GM12878 (cell line): ENCODE measurements at regions not wholly inside any gene's neighbourhood (a gene's known extent, or its start where the extent isn't known, plus 50 kb on each side); places are given as distances from the start of the nearest gene placed in this dataset.

ENCODE experiments used
- ASH2L ChIP-seq: fragments of 300-600, 200-600 bp; sonication (generic); IDR thresholded peaks from 2 replicates; pipeline ENCODE4 v1.6.1; 2017; ENCODE audit warnings: low read depth, mild to moderate bottlenecking, borderline replicate concordance
- EGR1 ChIP-seq, 2 experiments: IDR thresholded peaks; 1 replicate in 1 of 2; 2 replicates in 1 of 2; pipeline ENCODE4 v1.6.1; 2011 to 2012; ENCODE audit warnings: low read depth in 2 of 2, low read length in 2 of 2, borderline replicate concordance in 1 of 2, mild to moderate bottlenecking in 1 of 2, moderate library complexity in 1 of 2
- EZH2 ChIP-seq: IDR thresholded peaks from 2 replicates; pipeline ENCODE4 v1.6.1; 2012; ENCODE audit warnings: low read depth, mild to moderate bottlenecking, control low read depth, inconsistent platforms, low read length, borderline replicate concordance; ENCODE audit not compliant: control insufficient read depth
- MYC ChIP-seq: IDR thresholded peaks from 2 replicates; pipeline ENCODE4 v1.6.1; 2011; ENCODE audit warnings: mild to moderate bottlenecking, low read length, moderate library complexity, inconsistent platforms; ENCODE audit not compliant: insufficient read depth, insufficient replicate concordance, insufficient read length, severe bottlenecking
- POLR2A ChIP-seq: IDR thresholded peaks from 2 replicates; pipeline ENCODE4 v1.6.1; 2011; ENCODE audit warnings: low read depth, mild to moderate bottlenecking, low read length
- RAD51 ChIP-seq: fragments of 450-650 bp; IDR thresholded peaks from 2 replicates; pipeline ENCODE4 v1.6.1; 2016; ENCODE audit warnings: moderate library complexity, mild to moderate bottlenecking, inconsistent platforms
- RCOR1 ChIP-seq: conservative IDR thresholded peaks from 2 replicates; pipeline ENCODE4 v1.6.1; 2012; ENCODE audit warnings: low read depth, low read length, improper control_type of control experiment
- TAF1 ChIP-seq: IDR thresholded peaks from 2 replicates; pipeline ENCODE4 v1.6.1; 2011; ENCODE audit warnings: mild to moderate bottlenecking, low read depth, low read length, borderline replicate concordance
- YY1 ChIP-seq: IDR thresholded peaks from 2 replicates; pipeline ENCODE4 v1.6.1; 2011; ENCODE audit warnings: low read depth, mild to moderate bottlenecking, low read length
- ZBED1 ChIP-seq: IDR thresholded peaks from 2 replicates; pipeline ENCODE4 v1.6.1; 2016; ENCODE audit warnings: borderline replicate concordance
- ZBTB33 ChIP-seq: fragments of 450-650 bp; IDR thresholded peaks from 2 replicates; pipeline ENCODE4 v1.6.1; 2017; ENCODE audit warnings: mild to moderate bottlenecking
- ZNF24 ChIP-seq: fragments of 450-650 bp; IDR thresholded peaks from 2 replicates; pipeline ENCODE4 v1.6.1; 2017; ENCODE audit warnings: antibody characterized with exemption, mild to moderate bottlenecking
- ZSCAN29 ChIP-seq: fragments of 450-650 bp; IDR thresholded peaks from 2 replicates; pipeline ENCODE4 v1.6.1; 2017; ENCODE audit warnings: mild to moderate bottlenecking, moderate library complexity
- TF ChIP-seq, protein P1 (sequence below), 3 experiments: IDR thresholded peaks in 2 of 3; conservative IDR thresholded peaks in 1 of 3; 2 replicates each; pipeline ENCODE4 v1.5.1; 2011; ENCODE audit warnings: low read depth in 3 of 3, low read length in 3 of 3, mild to moderate bottlenecking in 3 of 3, control low read depth in 2 of 3, moderate library complexity in 2 of 3, inconsistent platforms in 1 of 3, mixed read lengths in 1 of 3; ENCODE audit not compliant: control insufficient read depth in 2 of 3, insufficient read depth in 1 of 3; ENCODE audit errors: extremely low read depth in 1 of 3

- TF ChIP-seq EGR1 (IDR thresholded peaks at IDR 0.05; ENCODE audit: borderline replicate concordance in 1 of 2, low read depth in 2 of 2, low read length in 2 of 2) (no peak), ZBTB33 (no peak), ASH2L (no peak), TAF1 (no peak), MYC (no peak), RAD51 (no peak), ZSCAN29 (no peak), YY1 (no peak), EZH2 (no peak), ZBED1 (no peak), RCOR1 (no peak), ZNF24 (no peak), POLR2A (no peak)
- TF ChIP-seq, protein P1, sequence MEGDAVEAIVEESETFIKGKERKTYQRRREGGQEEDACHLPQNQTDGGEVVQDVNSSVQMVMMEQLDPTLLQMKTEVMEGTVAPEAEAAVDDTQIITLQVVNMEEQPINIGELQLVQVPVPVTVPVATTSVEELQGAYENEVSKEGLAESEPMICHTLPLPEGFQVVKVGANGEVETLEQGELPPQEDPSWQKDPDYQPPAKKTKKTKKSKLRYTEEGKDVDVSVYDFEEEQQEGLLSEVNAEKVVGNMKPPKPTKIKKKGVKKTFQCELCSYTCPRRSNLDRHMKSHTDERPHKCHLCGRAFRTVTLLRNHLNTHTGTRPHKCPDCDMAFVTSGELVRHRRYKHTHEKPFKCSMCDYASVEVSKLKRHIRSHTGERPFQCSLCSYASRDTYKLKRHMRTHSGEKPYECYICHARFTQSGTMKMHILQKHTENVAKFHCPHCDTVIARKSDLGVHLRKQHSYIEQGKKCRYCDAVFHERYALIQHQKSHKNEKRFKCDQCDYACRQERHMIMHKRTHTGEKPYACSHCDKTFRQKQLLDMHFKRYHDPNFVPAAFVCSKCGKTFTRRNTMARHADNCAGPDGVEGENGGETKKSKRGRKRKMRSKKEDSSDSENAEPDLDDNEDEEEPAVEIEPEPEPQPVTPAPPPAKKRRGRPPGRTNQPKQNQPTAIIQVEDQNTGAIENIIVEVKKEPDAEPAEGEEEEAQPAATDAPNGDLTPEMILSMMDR (IDR thresholded peaks at IDR 0.05 in 2 of 3, conservative IDR thresholded peaks at IDR 0.05 in 1 of 3; ENCODE audit: control insufficient read depth in 2 of 3, extremely low read depth in 1 of 3, insufficient read depth in 1 of 3, low read depth in 3 of 3, low read length in 3 of 3), result no peak
These were observed 153.9 kb upstream of the LGALSL start for GRCh38 chr2:64300066-64300465.
